HEK293 (cell line): ENCODE measurements at regions not wholly inside any gene's neighbourhood (a gene's known extent, or its start where the extent isn't known, plus 50 kb on each side); places are given as distances from the start of the nearest gene placed in this dataset.

Source experiments
- CTCF ChIA-PET: fragments of 350-600 bp; formaldehyde crosslinking; extraction: SDS; loops from one replicate; lab custom pipeline; 2021; ENCODE audit warnings: antibody characterized with exemption; lab: Yijun Ruan, JAX
- POLR2A ChIA-PET: fragments of 300-600 bp; formaldehyde crosslinking; extraction: SDS; loops from one replicate; lab custom pipeline; 2020; ENCODE audit warnings: antibody characterized with exemption, inconsistent platforms; lab: Yijun Ruan, JAX
- H3K27ac ChIP-seq: fragments of 200-500 bp; sonication (Bioruptor generic); 2 replicates; pipeline ENCODE4 v1.5.1; 2014; ENCODE audit warnings: low read depth, low read length, control low read depth, inconsistent platforms; ENCODE audit errors: extremely low read depth
- H3K36me3 ChIP-seq, 2 experiments: fragments of 200-500 bp in 1 of 2; sonication (Bioruptor generic) in 1 of 2; 1 replicate in 1 of 2; 2 replicates in 1 of 2; pipeline ENCODE4 v1.5.1; 2014 to 2017; ENCODE audit warnings: inconsistent platforms in 2 of 2, low read length in 2 of 2; ENCODE audit not compliant: control insufficient read depth in 2 of 2, insufficient read depth in 1 of 2
- H3K4me1 ChIP-seq: fragments of 200-500 bp; sonication (Bioruptor generic); 2 replicates; pipeline ENCODE4 v1.5.1; 2014; ENCODE audit warnings: mild to moderate bottlenecking, low read length, inconsistent platforms; ENCODE audit not compliant: control insufficient read depth, insufficient read depth
- H3K4me3 ChIP-seq: 2 replicates; pipeline ENCODE4 v1.5.1; 2011; ENCODE audit warnings: low read depth, mild to moderate bottlenecking, control low read depth, low read length, moderate library complexity
- H3K9me3 ChIP-seq: fragments of 200-500 bp; sonication (Bioruptor generic); 2 replicates; pipeline ENCODE4 v1.5.1; 2014; ENCODE audit warnings: low read depth, low read length, inconsistent platforms; ENCODE audit not compliant: control insufficient read depth, insufficient read depth
- GLI4 ChIP-seq: fragments of 450-650 bp; formaldehyde crosslinking; IDR thresholded peaks from 2 replicates; pipeline ENCODE4 v1.5.1; 2016; ENCODE audit warnings: missing biosample characterization, missing genetic modification characterization
- HOXD13 ChIP-seq: sonication (generic); formaldehyde crosslinking; IDR thresholded peaks from 2 replicates; pipeline ENCODE4 v1.8.0; 2022; ENCODE audit warnings: missing genetic modification reagents, borderline replicate concordance
- KLF1 ChIP-seq: fragments of 450-650 bp; formaldehyde crosslinking; IDR thresholded peaks from 2 replicates; pipeline ENCODE4 v1.5.1; 2016; ENCODE audit warnings: missing biosample characterization, missing genetic modification characterization
- RBAK ChIP-seq: fragments of 450-650 bp; formaldehyde crosslinking; IDR thresholded peaks from 2 replicates; pipeline ENCODE4 v1.5.1; 2016; ENCODE audit warnings: missing biosample characterization, missing genetic modification characterization
- SALL2 ChIP-seq: fragments of 450-650 bp; formaldehyde crosslinking; IDR thresholded peaks from 2 replicates; pipeline ENCODE4 v1.5.0; 2017; ENCODE audit warnings: missing biosample characterization, mild to moderate bottlenecking, missing genetic modification characterization, borderline replicate concordance
- TRIM28 ChIP-seq: IDR thresholded peaks from 2 replicates; pipeline ENCODE4 v1.6.1; 2011; ENCODE audit warnings: low read length, control low read depth, borderline replicate concordance
- ZBTB17 ChIP-seq: fragments of 450-650 bp; formaldehyde crosslinking; IDR thresholded peaks from 2 replicates; pipeline ENCODE4 v1.5.1; 2016; ENCODE audit warnings: missing biosample characterization, missing genetic modification characterization
- ZFHX2 ChIP-seq: fragments of 450-650 bp; formaldehyde crosslinking; conservative IDR thresholded peaks from 2 replicates; pipeline ENCODE4 v1.5.1; 2016; ENCODE audit warnings: missing biosample characterization, missing genetic modification characterization
- ZFP41 ChIP-seq: fragments of 450-650 bp; formaldehyde crosslinking; IDR thresholded peaks from 2 replicates; pipeline ENCODE4 v1.5.1; 2016; ENCODE audit warnings: missing biosample characterization, missing genetic modification characterization, borderline replicate concordance
- ZNF114 ChIP-seq: fragments of 450-650 bp; formaldehyde crosslinking; IDR thresholded peaks from 2 replicates; pipeline ENCODE4 v1.5.0; 2017; ENCODE audit warnings: missing biosample characterization, missing genetic modification characterization
- ZNF140 ChIP-seq: fragments of 450-650 bp; formaldehyde crosslinking; IDR thresholded peaks from 2 replicates; pipeline ENCODE4 v1.5.1; 2016; ENCODE audit warnings: missing biosample characterization, missing genetic modification characterization
- ZNF155 ChIP-seq: fragments of 450-650 bp; formaldehyde crosslinking; IDR thresholded peaks from 2 replicates; pipeline ENCODE4 v1.5.1; 2016; ENCODE audit warnings: missing biosample characterization, missing genetic modification characterization
- ZNF18 ChIP-seq: fragments of 450-650 bp; formaldehyde crosslinking; IDR thresholded peaks from 2 replicates; pipeline ENCODE4 v1.5.1; 2016; ENCODE audit warnings: missing biosample characterization, missing genetic modification characterization
- ZNF2 ChIP-seq: fragments of 450-650 bp; formaldehyde crosslinking; IDR thresholded peaks from 2 replicates; pipeline ENCODE4 v1.5.1; 2016; ENCODE audit warnings: missing biosample characterization, missing genetic modification characterization
- ZNF214 ChIP-seq: fragments of 450-650 bp; formaldehyde crosslinking; IDR thresholded peaks from 2 replicates; pipeline ENCODE4 v1.5.1; 2017; ENCODE audit warnings: missing biosample characterization, mild to moderate bottlenecking, missing genetic modification characterization, borderline replicate concordance
- ZNF23 ChIP-seq: fragments of 450-650 bp; formaldehyde crosslinking; IDR thresholded peaks from 2 replicates; pipeline ENCODE4 v1.5.1; 2016; ENCODE audit warnings: missing biosample characterization, missing genetic modification characterization, borderline replicate concordance
- ZNF362 ChIP-seq: fragments of 450-650 bp; formaldehyde crosslinking; IDR thresholded peaks from 2 replicates; pipeline ENCODE4 v1.5.1; 2016; ENCODE audit warnings: missing biosample characterization, missing genetic modification characterization
- ZNF521 ChIP-seq: fragments of 450-650 bp; formaldehyde crosslinking; IDR thresholded peaks from 2 replicates; pipeline ENCODE4 v1.5.1; 2017; ENCODE audit warnings: missing biosample characterization, mild to moderate bottlenecking, missing genetic modification characterization
- ZNF530 ChIP-seq: fragments of 450-650 bp; formaldehyde crosslinking; IDR thresholded peaks from 2 replicates; pipeline ENCODE4 v1.5.1; 2016; ENCODE audit warnings: low read depth, missing biosample characterization, missing genetic modification characterization
- ZNF555 ChIP-seq: fragments of 450-650 bp; formaldehyde crosslinking; conservative IDR thresholded peaks from 2 replicates; pipeline ENCODE4 v1.5.1; 2017; ENCODE audit warnings: missing biosample characterization, mild to moderate bottlenecking, missing genetic modification characterization, inconsistent platforms
- ZNF610 ChIP-seq: fragments of 450-650 bp; formaldehyde crosslinking; IDR thresholded peaks from 2 replicates; pipeline ENCODE4 v1.5.1; 2016; ENCODE audit warnings: missing biosample characterization, missing genetic modification characterization, borderline replicate concordance
- TF ChIP-seq, protein P1 (sequence below): fragments of 450-650 bp; formaldehyde crosslinking; IDR thresholded peaks from 2 replicates; pipeline ENCODE4 v1.5.1; 2016; ENCODE audit warnings: missing biosample characterization, missing genetic modification characterization
- TF ChIP-seq, protein P2 (sequence below): fragments of 450-650 bp; formaldehyde crosslinking; IDR thresholded peaks from 2 replicates; pipeline ENCODE4 v1.5.1; 2016; ENCODE audit warnings: missing biosample characterization, missing genetic modification characterization, low read depth
- TF ChIP-seq, protein P3 (sequence below): fragments of 450-650 bp; IDR thresholded peaks from 2 replicates; pipeline ENCODE4 v1.5.1; 2018; ENCODE audit warnings: missing biosample characterization, missing genetic modification characterization

GRCh38 chr17:71937914-71938313, 182.9 kb upstream of the SOX9 start:
- Histone ChIP-seq H3K9me3 (no peaks in the 10 kb centered on the region), H3K4me3 (no peak overlapping the region), H3K4me1 (no peaks in the 10 kb centered on the region), H3K27ac (no peak overlapping the region), H3K36me3 (no peaks in the 10 kb centered on the region)
- TF ChIP-seq, protein P1, sequence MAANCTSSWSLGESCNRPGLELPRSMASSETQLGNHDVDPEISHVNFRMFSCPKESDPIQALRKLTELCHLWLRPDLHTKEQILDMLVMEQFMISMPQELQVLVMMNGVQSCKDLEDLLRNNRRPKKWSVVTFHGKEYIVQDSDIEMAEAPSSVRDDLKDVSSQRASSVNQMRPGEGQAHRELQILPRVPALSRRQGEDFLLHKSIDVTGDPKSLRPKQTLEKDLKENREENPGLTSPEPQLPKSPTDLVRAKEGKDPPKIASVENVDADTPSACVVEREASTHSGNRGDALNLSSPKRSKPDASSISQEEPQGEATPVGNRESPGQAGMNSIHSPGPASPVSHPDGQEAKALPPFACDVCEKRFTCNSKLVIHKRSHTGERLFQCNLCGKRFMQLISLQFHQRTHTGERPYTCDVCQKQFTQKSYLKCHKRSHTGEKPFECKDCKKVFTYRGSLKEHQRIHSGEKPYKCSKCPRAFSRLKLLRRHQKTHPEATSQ = no peak
- TF ChIP-seq ZNF140 = no peak
- no peak for TF ChIP-seq ZNF18 (tag by site-specific recombination)
- POLR2A ChIA-PET = no interaction called here
- CTCF ChIA-PET = no interaction called here

DNA sequence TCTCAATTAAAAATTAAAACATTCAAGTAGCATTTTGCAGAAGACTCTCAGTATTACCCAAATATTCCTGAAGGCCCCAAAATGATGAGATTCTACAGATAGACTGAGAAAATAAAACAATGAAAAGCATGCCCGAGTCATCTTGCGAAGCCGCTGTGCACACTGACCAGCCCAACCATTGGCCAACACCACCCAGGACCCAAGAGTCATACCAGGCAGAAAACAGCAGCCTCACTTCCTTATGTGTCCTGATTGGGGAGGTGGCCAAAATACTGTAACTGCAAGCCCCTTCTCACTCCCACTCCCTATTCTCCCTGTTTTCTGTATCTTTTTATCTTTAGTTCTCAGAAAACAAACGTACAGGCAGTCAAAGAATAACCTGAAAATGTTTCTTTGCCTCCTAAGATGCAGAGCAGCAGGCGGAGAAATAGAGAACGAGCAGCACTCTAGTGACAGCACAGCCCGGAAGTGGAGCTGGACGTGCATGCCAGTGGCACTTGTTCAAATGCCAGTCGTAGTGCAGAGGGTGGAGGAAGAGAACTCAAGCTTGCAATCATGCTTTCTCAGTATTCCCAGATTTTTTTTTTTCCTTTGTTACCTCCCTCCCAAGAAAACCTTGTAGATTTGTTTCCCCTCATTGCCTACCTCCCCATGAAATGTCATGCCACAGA, 182.3 kb upstream of the SOX9 start:
- H3K36me3 ChIP-seq = no peaks in the 10 kb centered on the region
- TF ChIP-seq ZNF2 (tag by site-specific recombination) (no peak), ZNF610 (tag by site-specific recombination) (no peak), ZNF214 (tag by site-specific recombination) (no peak), ZNF362 (tag by site-specific recombination) (no peak), TRIM28 (no peak)
- TF ChIP-seq, protein P2, sequence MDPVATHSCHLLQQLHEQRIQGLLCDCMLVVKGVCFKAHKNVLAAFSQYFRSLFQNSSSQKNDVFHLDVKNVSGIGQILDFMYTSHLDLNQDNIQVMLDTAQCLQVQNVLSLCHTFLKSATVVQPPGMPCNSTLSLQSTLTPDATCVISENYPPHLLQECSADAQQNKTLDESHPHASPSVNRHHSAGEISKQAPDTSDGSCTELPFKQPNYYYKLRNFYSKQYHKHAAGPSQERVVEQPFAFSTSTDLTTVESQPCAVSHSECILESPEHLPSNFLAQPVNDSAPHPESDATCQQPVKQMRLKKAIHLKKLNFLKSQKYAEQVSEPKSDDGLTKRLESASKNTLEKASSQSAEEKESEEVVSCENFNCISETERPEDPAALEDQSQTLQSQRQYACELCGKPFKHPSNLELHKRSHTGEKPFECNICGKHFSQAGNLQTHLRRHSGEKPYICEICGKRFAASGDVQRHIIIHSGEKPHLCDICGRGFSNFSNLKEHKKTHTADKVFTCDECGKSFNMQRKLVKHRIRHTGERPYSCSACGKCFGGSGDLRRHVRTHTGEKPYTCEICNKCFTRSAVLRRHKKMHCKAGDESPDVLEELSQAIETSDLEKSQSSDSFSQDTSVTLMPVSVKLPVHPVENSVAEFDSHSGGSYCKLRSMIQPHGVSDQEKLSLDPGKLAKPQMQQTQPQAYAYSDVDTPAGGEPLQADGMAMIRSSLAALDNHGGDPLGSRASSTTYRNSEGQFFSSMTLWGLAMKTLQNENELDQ (tag by site-specific recombination) = no peak
- TF ChIP-seq, all 188 proteins: peak for 0
- Histone ChIP-seq H3K27ac (no peak overlapping the region), H3K4me3 (no peak overlapping the region), H3K9me3 (no peaks in the 10 kb centered on the region), H3K4me1 (no peaks in the 10 kb centered on the region)
- ChIA-PET CTCF (interaction anchor here (0.9 kb wide), 1 partner anchor 1171 kb away, joined by 3 read pairs; no protein-coding TSS in a partner anchor), POLR2A (no interaction called here)

DNA sequence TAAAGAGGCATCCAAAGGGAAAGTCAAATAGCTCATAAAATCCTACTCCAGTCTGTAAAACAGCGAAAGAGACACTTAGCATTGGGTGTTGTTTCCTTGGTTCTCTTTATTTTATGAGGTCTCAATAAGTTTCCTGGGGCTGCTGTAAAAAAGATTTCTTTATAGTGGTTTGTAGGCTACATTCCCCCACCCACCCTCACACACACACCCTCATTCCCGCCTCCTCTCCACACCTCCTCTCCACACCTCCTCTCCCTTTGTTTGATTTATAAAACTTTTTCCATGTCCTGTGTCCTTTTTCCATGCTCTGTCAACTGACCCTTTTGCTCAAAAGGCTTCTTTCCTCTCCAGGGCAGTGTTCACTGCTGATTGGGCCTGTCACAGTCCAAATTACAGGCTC, 178.9 kb upstream of the SOX9 start:
- Histone ChIP-seq H3K4me3 (no peak overlapping the region), H3K4me1 (no peaks in the 10 kb centered on the region), H3K36me3 (no peaks in the 10 kb centered on the region), H3K9me3 (no peaks in the 10 kb centered on the region), H3K27ac (no peak overlapping the region)
- CTCF ChIA-PET = no interaction called here
- POLR2A ChIA-PET = no interaction called here
- TF ChIP-seq ZNF530 (tag by site-specific recombination) = no peak
- peak; percentile 71 for TF ChIP-seq KLF1 (tag by site-specific recombination)
- TF ChIP-seq RBAK (tag by site-specific recombination) = no peak
- TF ChIP-seq ZBTB17 (tag by site-specific recombination) = no peak
- TF ChIP-seq SALL2 (tag by site-specific recombination) = no peak
- no peak for TF ChIP-seq ZFP41 (tag by site-specific recombination)
- TF ChIP-seq ZNF155 = no peak
- no peak for TF ChIP-seq ZNF521
- TF ChIP-seq ZNF23 = no peak
- TF ChIP-seq, protein P3, sequence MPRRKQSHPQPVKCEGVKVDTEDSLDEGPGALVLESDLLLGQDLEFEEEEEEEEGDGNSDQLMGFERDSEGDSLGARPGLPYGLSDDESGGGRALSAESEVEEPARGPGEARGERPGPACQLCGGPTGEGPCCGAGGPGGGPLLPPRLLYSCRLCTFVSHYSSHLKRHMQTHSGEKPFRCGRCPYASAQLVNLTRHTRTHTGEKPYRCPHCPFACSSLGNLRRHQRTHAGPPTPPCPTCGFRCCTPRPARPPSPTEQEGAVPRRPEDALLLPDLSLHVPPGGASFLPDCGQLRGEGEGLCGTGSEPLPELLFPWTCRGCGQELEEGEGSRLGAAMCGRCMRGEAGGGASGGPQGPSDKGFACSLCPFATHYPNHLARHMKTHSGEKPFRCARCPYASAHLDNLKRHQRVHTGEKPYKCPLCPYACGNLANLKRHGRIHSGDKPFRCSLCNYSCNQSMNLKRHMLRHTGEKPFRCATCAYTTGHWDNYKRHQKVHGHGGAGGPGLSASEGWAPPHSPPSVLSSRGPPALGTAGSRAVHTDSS (tag by site-specific recombination) = no peak
- no peak for TF ChIP-seq HOXD13 (CRISPR knock-in tag)
- no peak for TF ChIP-seq ZNF114 (tag by site-specific recombination)
- no peak for TF ChIP-seq GLI4 (tag by site-specific recombination)
- no peak for TF ChIP-seq ZNF140
- peak; percentile 91 for TF ChIP-seq ZFHX2
- no peak for TF ChIP-seq ZNF555
